Anterior cingulate cortex (tissue), 58 donors: ENCODE measurements at regions not wholly inside any gene's neighbourhood (a gene's known extent, or its start where the extent isn't known, plus 50 kb on each side); places are given as distances from the start of the nearest gene placed in this dataset.

Source experiments
- DNase-seq, 58 donors: peaks; one replicate each; lab custom pipeline; 2025; lab: John Stamatoyannopoulos, UW

GRCh38 chr15:93167291-93167690 lies 78.3 kb upstream of the RGMA start:
- no peak for DNase-seq

- DNase-seq = no peak
Observed at GRCh38 chr15:93166675-93167074, 77.7 kb upstream of the RGMA start.

GRCh38 chr15:93165734-93166470 lies 76.9 kb upstream of the RGMA start:
- DNase-seq = no peak

- no peak for DNase-seq
Observed at GRCh38 chr15:93164409-93164808, 75.4 kb upstream of the RGMA start.

- DNase-seq = no peak
Observed at GRCh38 chr15:93162560-93162959, 73.5 kb upstream of the RGMA start.

- no peak for DNase-seq
Observed at GRCh38 chr15:93159930-93160329, 70.9 kb upstream of the RGMA start.

GRCh38 chr15:93158097-93158900 lies 69.3 kb upstream of the RGMA start:
- no peak for DNase-seq

GRCh38 chr15:93154666-93155065 lies 65.7 kb upstream of the RGMA start:
- DNase-seq = no peak

- peak in 47 of 58 donors; percentile 13 to 86 (median 53) for DNase-seq
Observed at GRCh38 chr15:93152951-93153350, 63.9 kb upstream of the RGMA start.

GRCh38 chr15:93152360-93152759 lies 63.3 kb upstream of the RGMA start:
- no peak for DNase-seq

GRCh38 chr15:93150910-93151881 lies 62.2 kb upstream of the RGMA start:
- DNase-seq = no peak

- DNase-seq = peak in 2 of 58 donors; percentile 31 to 45
Observed at GRCh38 chr15:93146601-93147000, 57.6 kb upstream of the RGMA start.

- DNase-seq = peak in 41 of 58 donors; percentile 5 to 81 (median 34)
Observed at GRCh38 chr15:93146196-93146595, 57.2 kb upstream of the RGMA start.

GRCh38 chr15:93144463-93145236 lies 55.6 kb upstream of the RGMA start:
- DNase-seq = peak in 24 of 58 donors; percentile 4 to 53 (median 17)

GRCh38 chr15:93143186-93143585 lies 54.2 kb upstream of the RGMA start:
- no peak for DNase-seq

GRCh38 chr15:93141371-93141794 lies 52.4 kb upstream of the RGMA start:
- no peak for DNase-seq

GRCh38 chr15:93139436-93139835 lies 50.4 kb upstream of the RGMA start:
- no peak for DNase-seq

GRCh38 chr15:93138681-93139250 lies 49.8 kb upstream of the RGMA start:
- no peak for DNase-seq
